Fibroblast of upper back skin (primary cell): ENCODE measurements at regions not wholly inside any gene's neighbourhood (a gene's known extent, or its start where the extent isn't known, plus 50 kb on each side); places are given as distances from the start of the nearest gene placed in this dataset.

Experiments used
- DNase-seq: peaks from one replicate; pipeline ENCODE4 v3.0.0-alpha.2; 2013

DNA sequence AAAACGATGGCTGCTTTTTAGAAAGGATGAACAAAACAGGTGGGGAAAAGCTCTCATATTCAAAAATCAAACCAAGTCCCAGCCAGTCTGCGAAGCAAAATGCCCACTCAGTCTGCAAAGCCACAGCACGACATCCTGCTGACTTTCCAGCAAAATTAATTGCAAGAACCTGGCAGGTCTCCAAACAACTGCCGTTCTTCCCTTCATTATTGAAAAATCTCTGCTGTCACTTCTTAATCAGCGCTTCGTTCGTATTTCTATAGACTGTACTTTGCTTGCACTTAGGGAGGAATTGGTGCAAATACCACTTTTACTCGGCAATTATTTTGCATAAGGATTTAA is 222.4 kb downstream of the CBLN4 start:
- no peak for DNase-seq

DNA sequence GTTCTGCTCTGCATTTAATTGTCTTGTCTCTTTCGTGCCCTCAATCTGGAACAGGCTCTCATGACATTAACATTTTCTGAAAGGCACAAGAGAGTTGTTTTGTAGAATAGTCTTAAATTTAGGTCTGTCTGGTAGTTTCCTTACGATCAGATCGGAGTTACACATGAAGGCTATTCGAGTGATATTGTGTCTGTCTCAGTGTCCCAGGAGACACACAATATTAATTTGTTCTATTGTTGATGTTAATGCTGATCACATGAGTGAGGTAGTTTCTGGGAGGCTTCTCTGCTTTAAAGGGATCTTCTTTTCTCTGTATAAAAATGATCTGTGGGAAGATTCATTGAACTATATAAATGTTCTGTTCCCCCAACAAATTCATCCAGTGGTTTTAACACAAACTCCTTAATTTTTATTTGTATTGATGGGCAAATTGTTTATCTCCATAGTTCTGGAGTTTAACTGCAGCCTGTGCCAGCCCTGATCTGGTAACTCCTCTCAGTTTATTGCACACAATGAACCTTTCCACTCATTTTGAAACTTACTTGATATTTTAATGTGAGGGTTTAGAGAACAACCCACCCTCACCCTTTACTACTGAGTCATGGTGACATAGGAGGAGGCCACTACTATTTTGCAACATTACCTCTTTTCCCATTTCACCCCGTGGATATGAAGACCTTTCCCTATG is 223.0 kb downstream of the CBLN4 start:
- no peak for DNase-seq

DNA sequence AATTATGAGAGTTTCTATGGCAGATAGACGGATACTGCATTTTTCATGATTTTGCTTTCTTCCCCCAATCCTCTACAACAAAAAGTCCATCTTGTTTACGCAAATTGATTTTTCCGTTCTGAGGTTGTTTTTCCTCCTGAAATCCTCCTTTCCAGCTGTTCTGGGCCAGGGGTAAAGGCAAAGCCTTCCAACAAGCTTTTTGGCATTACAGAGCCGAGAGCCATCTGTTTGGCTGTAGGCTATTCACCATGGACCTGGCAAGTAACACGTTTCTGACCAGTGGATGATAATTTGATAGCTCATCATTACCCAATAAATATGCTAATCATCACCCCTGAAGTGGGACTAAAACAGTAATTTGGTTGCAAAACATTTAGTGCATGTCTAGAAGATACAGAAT is 226.5 kb downstream of the CBLN4 start:
- DNase-seq = no peak

DNA sequence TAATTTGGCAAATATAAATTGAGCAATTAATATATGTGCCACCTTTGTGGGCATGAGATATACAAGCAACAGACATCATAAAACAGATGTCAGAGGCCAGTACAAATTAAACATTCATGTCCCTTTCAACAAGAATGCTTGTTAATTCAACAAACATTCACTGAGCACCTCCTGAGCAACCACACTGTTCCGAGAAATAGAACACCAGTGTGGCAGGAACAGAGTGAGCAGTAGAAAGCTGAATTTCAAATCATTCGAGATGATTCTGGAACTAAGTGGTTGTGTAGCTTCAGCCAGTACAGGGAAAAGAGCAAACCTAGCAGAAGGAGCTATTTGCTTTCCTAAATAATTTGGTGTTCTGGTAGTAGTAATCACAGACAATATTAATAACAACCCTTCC is 227.7 kb downstream of the CBLN4 start:
- DNase-seq = no peak

DNA sequence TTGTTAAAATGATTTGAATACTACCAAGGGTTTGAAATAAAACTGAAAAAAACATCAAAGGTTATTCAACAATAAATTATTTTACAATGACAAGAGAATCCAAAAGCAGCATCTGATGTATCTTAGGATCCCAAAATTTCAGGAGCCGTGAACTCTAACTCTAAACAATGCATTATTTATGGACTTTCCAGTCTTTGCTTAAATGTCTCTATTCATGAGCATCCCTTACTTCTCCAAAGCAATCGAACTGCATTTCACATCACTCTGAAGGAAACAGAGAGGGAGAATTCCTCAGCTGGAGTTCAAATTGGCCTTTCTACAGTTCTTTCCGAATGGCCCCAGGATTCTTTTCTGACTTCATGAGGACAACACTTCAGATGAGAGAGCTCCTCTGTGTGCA is 229.1 kb downstream of the CBLN4 start:
- DNase-seq = no peak

DNA sequence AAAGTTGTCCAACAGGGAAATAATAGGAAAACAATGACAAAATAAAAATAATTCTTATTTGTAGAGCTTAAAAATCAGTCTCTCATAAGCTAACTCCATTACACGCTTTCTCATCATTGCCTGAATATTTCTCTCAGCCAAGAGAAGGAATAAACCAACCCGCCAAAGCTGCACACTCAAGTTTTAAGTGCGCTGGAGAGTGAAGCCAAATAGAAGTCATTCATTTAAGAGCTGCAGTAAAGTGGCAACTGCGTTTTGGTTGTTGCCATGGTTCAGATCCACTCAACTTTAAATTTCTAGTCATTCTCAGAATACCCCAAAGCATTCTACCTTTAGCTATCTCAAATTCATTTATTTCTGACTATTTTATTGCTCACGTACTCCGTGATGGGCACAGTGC is 230.7 kb downstream of the CBLN4 start:
- no peak for DNase-seq

DNA sequence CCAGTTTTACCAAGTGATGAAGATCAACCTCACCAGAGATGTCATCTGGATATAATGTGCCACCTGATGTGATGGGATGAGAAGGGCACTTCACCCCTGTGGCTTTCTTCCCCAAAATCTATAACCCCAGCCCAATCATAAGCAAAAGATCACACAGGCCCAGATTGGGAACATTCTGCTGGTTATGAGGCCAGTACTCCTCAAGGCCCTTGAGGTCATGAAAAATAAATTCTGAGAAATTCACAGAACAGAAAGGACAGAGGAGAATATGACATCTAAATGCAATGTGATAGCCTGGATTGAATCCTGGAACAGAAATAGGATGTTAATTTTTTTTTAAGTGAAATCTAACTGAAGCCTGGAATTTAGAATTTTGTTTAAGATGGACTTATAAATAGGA is 243.5 kb downstream of the CBLN4 start:
- DNase-seq = no peak

DNA sequence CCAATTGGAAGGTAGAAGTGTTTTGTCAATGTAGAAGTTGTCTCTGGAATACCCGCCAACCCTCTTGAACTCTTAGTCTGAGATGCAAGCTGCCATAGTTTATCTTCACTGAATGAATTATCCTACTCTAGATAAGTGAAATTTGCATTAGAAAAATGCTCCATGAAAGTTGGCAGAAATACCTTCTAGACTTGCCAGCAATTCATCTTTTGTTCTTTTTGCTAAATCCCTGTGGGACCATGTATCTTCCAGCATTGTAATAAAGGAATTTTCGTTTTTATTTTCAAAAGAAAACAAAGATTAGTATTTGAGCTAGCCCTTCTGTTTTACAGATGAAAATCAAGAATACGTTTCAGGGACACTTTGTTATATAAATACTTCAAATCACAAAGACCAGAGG is 244.2 kb downstream of the CBLN4 start:
- DNase-seq = no peak

DNA sequence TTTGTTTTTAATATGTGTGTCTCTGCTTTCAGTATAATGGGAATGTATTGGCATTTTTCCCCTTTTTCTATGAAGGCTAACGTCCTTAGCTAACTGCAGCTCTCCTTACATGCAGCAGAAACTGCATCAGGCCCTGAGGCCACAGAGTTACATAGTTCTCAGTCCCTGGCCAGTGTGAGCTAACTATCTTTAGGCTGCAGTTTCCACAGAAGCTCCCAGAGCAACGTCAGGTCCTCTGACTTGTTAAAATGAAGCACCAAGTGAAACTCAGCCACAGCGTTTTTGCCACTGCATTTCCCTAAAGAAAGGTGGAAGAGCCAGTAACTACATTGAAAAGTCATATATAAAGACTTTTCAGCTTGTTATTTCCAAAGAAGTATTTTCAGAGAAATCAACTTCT is 244.7 kb downstream of the CBLN4 start:
- DNase-seq = no peak

DNA sequence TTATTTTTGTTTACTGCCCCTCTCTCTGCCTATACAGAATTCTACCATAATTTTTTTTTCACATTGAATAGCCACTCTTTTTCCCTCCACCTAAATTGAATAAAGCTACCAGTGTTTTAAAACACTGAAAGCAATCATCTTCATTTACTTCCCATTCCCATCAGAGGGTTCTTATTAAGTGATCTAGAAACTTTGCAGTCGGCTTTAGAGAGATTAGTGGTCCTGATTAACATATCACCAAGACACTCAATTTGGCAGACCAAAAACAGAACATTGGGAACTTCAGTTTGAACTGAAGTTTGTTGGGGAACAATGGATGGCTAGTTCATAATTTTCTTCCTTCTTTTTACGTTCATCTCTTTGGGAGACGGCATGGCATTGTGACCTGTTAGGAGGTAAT is 249.5 kb downstream of the CBLN4 start:
- no peak for DNase-seq

DNA sequence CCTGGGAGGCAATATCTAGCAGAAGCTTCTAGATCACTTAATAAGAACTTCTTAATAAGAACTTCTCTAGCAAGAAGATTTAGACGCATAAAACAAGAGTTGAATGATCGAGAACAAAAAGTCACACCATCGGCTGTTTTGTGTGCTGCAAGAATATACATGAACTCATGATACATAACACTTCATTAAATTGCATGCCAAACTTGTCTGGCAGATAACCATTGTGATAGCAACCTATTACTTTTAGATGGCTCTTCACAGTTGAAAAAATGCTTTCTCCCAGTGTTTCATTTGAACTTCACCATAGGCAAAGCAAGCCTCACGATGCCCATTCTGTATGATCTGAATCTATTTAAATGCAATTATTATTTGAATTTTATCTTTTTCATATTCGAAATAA is 249.9 kb downstream of the CBLN4 start:
- no peak for DNase-seq

DNA sequence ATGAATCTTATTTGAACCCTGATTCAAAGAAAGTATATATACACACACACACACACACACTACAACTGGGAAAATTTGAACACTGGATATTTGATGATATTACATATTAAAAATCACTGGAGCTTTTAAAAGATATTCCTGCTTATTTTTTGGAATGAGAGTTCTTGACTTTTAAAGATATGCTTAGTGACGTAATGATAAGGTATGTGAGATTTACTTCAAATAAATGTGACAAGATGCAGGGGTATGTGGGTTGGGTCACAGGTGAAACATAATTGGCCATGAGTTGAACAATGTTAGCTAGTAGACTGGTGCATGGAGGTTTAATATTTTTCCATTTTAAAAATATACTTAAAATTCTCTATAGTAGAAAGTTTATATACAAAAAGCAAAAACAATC is 258.6 kb downstream of the CBLN4 start:
- no peak for DNase-seq

DNA sequence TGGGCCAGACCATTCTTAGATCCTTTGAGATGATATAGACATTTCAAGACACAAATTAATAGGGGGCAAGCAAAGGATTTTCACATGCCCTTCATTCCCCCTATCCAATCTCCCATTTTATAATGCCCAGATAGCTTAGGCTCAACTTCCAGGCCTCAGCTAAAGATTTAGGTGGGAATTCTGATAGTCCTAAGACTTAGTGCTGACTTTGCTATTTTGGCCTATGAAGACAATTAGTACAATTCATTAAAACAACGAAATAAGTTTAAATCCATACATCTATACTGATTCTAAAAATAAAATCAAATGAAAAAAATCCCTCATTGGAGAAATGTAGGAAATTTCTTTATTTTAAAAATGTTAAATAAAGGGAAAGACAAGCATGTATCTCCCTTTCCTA is 259.5 kb downstream of the CBLN4 start:
- no peak for DNase-seq

DNA sequence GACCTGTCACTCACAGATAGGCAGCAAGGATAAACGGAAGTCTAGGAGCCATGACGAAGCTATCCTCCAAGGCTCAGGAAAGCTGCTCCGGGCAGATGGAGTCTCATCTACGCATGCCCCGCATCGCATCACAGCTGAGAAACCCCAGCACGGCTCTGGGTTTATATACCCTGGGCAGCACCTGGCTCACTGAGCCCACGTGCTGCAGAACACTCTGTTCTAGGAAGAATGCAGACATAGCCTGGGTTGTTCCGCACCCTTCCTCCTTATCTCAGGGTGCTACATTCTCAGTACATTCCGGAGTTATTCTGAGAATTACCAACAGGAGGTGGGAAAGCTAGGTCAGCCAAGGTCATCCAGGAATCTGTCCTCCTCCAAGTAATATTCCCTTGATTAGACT is 260.4 kb downstream of the CBLN4 start:
- no peak for DNase-seq

DNA sequence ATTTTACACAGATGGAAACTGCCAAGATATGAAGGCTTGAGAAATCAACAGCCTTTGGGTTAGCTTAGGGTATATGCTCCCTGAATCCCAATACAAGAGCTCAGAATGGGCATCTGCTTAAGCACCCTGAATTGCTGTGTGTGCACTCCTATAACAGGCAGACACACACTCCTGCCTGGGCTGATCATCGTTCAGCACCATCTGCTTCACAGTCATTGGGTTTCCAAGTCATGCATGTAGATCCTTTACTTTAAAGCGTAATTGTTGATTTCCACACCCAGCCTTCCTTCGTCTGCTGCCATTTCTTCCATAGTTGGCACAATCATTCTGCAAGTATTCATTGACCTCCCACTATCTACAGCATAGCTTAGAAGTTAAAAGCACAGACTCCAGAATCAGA is 263.5 kb downstream of the CBLN4 start:
- no peak for DNase-seq

DNA sequence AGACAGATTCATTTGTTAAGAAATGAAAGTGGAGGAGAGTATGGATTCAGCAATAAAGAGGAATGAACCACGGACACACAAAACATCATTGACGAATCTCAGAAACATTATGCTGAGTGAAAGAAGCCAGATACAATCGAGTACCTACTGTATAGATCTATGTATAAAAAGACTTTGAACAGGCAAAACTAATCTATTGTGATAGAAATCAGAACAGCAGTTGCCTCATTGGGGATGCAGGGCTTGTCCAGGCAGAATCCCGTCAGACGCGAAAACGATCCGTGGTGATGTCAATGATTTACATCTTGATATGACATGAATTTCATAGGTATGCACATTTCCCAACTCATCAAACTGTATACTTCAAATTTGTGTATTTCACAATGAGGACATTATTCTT is 265.2 kb downstream of the CBLN4 start:
- no peak for DNase-seq

DNA sequence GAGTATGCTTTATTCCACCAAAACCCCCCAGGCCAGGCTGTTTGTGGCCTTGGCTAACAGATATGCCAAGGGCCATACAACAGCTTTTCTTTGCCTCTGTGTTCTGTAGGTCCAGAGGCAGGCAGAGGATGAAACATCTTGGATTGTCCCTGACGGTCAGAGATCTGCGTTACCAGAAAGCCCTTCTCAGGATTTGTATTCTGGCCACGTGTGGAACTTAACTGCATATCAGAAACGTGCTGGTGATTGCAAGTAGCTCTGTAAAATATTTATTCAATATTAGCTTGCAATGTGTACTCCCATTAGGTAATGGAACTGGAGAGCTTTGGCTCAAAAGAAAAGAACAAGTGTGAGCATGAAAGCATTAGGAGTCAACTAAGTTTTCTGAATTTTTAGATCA is 275.0 kb downstream of the CBLN4 start:
- DNase-seq = no peak

DNA sequence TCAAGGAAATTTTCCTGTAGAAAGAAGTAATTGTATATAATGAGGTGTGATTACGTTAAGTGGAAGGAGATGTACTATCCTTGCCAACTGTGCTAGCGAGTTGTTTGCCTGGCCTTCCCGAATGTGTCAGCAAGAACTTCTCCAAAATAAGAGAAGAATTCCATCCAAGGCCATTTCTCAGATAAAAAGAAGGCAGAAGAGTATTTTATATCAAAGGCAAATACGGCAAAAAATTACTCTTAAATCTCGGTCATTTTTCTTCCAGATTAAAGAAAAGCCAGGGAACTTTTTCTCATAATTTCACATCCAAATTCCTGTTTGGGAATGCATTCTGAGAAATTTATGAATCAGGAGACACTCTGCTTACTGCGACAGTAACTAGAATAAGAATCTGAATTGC is 290.6 kb downstream of the CBLN4 start:
- no peak for DNase-seq

DNA sequence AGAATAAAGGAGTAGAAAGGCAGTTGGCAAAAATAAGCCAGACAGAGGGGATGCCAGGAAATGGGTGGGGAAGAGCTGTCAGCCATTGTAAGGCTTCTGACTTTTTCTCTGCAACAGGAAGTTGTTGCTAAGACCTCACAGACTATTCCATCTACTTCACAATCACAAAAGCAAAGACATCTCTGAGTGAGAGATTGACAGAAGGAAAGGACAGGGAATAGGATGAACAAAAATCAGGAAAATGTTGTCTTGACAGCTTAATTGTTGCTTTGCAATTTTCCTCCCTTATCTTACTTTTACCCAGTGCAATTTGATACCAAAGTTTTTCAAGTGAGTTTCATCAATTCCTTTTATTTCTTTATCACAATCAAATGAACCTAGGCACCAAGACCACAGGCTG is 291.2 kb downstream of the CBLN4 start:
- DNase-seq = no peak

DNA sequence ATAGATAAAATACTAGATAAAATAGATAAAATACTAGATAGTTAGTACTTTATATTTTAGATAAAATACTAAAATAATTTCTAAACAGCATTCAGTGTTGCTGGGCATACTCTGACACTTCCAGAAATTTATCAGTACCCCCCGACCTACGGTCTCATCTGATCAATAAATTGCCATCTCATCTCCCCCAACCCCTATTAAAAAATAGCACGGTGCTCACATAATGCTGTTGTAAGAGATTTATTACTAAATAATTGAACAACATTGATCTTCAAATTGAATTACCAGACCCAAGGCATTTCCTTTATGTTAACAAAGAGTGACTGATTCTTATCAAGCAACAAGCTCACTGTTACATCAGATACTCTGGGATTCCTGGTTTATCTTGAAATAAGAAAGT is 300.9 kb downstream of the CBLN4 start:
- no peak for DNase-seq

DNA sequence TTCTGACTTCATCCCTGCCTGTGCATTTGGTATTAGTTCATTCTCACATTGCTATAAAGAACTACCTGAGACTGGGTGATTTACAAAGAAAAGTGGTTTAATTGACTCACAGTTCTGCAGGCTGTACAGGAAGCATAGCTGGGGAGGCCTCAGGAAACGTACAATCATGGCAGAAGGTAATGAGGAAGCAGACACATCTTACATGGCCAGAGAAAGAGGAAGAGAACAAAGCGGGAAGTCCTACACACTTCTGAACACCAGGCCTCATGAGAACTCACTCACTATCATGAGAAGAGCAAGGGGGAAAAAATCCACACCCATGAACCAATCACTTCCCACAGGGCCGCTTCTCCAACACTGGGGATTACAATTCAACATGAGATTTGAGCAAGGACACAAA is 303.9 kb downstream of the CBLN4 start:
- DNase-seq = no peak

DNA sequence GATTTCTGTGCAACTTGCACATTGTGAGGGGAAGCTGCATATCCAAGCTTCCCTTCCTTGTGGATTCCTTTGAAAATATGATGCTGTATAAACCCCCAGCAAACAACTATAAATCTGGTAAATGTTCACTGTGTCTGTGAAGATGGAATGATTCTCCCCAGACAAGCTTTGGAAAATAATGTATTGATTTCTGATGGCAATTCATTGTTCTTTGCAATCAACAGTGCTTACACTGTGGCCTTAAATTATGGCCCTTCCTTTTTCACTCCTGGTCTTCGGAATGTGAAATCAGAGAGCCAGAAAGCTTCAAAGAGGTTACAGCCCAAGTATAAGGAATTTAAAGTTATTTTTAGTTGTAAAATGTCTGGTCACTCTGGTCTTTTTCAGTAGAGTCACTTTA is 308.8 kb downstream of the CBLN4 start:
- no peak for DNase-seq

DNA sequence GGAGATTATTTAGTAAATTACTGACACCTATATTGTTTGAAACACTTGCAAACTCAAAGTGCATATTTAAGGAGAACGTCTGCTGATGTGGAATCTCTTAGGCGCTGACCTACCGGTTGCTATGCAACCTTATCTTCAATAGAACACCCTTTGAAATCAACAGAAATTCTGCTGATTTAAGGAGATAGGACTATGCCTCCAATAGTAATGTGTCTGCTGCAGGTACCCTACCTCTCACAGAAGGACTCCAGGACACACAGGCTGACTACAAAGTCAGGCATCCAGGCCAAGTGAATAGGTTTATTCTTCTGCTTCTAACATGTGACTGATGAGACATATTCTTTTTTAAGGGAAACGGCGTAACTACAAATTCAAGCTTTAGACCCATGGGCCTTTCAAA is 311.7 kb downstream of the CBLN4 start:
- DNase-seq = no peak

DNA sequence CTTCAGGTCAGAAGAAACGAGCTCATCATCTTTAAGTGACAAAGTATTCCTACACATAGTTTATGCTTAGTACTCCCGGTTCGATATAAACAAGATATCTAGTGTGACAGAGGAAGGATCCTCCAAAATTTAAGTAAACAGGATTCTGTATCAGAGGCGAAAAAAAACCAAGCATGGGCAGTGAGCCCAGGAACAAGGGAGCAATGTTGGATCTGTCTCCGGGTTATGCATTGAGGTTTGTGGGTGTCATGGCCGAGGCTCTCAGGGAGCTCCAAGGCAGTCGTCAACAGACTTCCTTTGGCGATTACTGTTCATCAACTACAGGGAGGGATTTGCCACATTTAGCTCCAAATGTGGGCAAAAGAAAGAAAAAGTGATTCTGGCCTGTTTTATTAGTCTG is 319.5 kb downstream of the CBLN4 start:
- DNase-seq = no peak

DNA sequence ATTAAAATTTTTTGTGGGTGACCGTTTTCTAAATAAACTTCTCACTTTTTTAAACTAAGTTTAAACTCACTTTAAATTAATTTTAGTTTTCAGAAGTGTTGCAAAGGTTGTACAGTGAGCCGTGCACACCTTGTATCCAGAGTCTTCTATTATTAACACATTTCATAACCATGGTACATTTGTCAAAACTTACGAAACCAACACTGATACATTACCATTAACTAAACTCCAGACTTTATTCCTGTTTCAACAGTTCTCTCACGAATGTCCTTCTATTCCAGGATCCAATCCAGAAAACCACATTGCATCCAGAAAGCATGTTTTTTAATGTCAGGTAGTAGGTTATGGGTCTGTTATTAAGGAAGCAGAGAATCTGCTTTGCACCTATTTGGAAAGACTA is 319.9 kb downstream of the CBLN4 start:
- no peak for DNase-seq

DNA sequence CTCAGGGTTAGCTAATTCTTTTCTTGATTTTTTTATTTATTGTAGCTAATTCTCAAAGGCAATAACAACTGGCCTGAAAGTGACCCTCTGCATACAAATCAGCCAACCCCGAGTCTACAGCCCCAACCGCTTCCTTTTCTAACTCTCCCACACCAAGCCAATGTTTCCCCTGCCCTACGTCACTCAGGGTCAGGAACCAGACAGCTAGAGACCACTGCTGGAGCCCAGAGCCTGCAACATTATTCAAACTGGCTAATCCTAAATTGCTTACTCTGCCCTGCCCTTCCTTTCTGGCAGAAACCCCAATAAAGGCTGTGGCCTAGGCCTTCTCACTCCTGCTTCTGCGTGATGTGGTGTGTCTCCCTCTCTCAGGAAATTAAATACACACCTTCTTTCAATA is 320.7 kb downstream of the CBLN4 start:
- DNase-seq = no peak
